ENCODE measurements at regions not wholly inside any gene's neighbourhood (a gene's known extent, or its start where the extent isn't known, plus 50 kb on each side); places are given as distances from the start of the nearest gene placed in this dataset.

GRCh38 chr21:22889445-22889844, 1891.2 kb downstream of the NCAM2 start:
- no peak for ATAC-seq (ENCODE audit: low FRiP score)
- TF ChIP-seq, protein P1, sequence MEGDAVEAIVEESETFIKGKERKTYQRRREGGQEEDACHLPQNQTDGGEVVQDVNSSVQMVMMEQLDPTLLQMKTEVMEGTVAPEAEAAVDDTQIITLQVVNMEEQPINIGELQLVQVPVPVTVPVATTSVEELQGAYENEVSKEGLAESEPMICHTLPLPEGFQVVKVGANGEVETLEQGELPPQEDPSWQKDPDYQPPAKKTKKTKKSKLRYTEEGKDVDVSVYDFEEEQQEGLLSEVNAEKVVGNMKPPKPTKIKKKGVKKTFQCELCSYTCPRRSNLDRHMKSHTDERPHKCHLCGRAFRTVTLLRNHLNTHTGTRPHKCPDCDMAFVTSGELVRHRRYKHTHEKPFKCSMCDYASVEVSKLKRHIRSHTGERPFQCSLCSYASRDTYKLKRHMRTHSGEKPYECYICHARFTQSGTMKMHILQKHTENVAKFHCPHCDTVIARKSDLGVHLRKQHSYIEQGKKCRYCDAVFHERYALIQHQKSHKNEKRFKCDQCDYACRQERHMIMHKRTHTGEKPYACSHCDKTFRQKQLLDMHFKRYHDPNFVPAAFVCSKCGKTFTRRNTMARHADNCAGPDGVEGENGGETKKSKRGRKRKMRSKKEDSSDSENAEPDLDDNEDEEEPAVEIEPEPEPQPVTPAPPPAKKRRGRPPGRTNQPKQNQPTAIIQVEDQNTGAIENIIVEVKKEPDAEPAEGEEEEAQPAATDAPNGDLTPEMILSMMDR (IDR thresholded peaks at IDR 0.05), result no peak
- DNase-seq (ENCODE audit: low spot score), result no peak

DNA sequence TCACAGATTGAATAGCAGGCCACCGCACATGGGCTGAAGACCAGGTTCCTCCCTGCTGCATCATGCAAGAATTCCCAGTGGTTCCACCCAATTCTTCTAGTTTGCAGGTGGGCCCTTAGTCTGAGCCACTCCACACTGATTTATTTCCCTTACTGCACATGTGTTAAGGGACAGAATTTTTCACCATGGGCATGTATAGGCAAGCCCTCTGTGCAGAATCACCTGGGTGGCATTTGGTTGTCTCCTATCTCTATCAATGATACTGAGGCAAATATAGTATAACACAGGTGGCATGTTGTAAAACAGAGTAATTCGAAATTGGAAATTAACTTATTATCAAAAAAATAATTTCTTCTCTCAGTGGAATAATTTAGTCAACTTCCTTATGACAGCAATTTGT, 1892.4 kb downstream of the NCAM2 start:
- DNase-seq (ENCODE audit: low spot score) (no peak), ATAC-seq (ENCODE audit: low FRiP score) (no peak)
- TF ChIP-seq, protein P1 (IDR thresholded peaks at IDR 0.05), result no peak

- DNase-seq (ENCODE audit: low spot score), result no peak
- TF ChIP-seq, protein P1 (IDR thresholded peaks at IDR 0.05), result no peak
- no peak for ATAC-seq (ENCODE audit: low FRiP score)
These were observed 1893.8 kb downstream of the NCAM2 start for GRCh38 chr21:22892028-22892427.

DNA sequence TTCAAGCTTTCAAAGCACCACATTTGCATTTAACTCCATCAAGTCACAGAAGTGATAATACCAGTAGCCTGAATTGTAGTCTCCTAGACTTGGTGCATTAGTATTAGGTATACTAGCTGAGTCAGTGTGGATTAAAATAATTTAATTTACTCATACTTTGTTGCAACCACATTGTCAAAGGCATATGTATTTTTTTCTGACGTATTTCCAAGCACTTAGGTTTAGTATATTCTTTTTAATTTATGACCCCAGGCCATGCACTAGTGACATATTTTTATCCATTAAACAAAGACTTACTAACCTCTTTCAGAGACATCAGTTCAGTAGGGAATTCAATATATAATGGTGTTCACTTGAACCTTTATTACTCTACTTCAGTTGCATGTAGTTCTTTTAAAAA, 1894.5 kb downstream of the NCAM2 start:
- DNase-seq (ENCODE audit: low spot score), result no peak
- TF ChIP-seq, protein P1 (IDR thresholded peaks at IDR 0.05), result no peak
- no peak for ATAC-seq (ENCODE audit: low FRiP score)

DNA sequence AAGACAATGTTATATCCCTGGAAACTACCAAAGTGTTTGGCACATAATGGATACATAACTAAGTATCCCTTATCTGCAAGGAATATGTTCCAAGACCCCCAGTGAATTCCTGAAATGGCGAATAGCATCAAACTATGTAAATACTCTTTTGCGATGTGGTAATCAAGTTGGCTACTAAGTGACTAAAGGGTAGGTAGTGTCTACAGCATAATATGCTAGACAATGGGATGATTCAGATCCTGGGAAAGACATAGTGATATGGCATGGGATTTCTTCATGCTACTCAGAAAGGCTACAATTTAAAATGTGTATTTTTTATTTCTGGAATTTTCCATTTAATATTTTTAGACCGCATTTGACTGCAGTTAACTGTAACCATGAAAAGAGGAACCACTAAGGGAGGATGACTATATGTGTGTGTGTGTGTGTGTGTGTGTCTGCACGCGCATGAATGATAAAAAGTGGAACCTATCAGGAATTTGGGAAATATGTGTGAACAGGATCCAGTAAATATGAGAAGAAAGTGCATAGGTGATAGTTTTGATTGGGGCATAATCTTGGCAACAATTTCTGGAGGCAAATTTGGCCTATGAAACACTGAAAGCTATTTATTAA, 1899.9 kb downstream of the NCAM2 start:
- ATAC-seq (ENCODE audit: low FRiP score) (no peak), DNase-seq (ENCODE audit: low spot score) (no peak)
- TF ChIP-seq, protein P1 (IDR thresholded peaks at IDR 0.05), result no peak

DNA sequence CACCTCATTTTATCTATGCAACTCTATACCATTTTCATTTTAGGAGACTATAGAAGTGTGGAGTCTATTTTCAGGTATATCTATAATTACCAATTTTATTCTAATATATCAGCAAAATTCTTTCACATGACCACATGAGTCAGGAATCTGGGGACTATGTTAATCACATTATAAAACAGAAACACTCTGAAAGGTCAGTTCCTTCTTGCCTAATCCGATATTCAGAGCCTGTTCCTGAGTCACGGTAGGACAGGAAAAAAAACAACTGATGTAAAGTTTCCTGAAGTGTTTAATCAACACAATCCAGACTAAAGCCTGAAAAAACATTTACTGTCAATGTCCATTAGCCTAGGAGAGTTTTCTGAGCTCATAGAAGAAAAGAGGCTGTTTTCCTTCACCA, 1902.3 kb downstream of the NCAM2 start:
- no peak for DNase-seq (ENCODE audit: low spot score)
- ATAC-seq (ENCODE audit: low FRiP score), result no peak
- TF ChIP-seq, protein P1 (IDR thresholded peaks at IDR 0.05), result no peak

GRCh38 chr21:22903851-22904250, 1905.6 kb downstream of the NCAM2 start:
- ATAC-seq (ENCODE audit: low FRiP score) (no peak), DNase-seq (ENCODE audit: low spot score) (no peak)
- TF ChIP-seq, protein P1 (IDR thresholded peaks at IDR 0.05), result no peak
